Motor neuron (in vitro differentiated cells): ENCODE measurements at regions not wholly inside any gene's neighbourhood (a gene's known extent, or its start where the extent isn't known, plus 50 kb on each side); places are given as distances from the start of the nearest gene placed in this dataset.

ENCODE experiments used
- ATAC-seq, 8 experiments: fragments of 200-7000 bp; cut with Tn5 transposase; replicated peaks in 6 of 8; 2 replicates each; pipeline ENCODE4 v1.8.0; 2021; ENCODE audit warnings: mild to moderate bottlenecking in 8 of 8, moderate library complexity in 8 of 8
- H3K27ac ChIP-seq, 2 donors: fragments of 250-450 bp; sonication (Bioruptor Pico); 2 replicates each; pipeline ENCODE4 v1.9.0; 2021; ENCODE audit warnings: antibody characterized with exemption in 2 of 2, mild to moderate bottlenecking in 2 of 2, moderate library complexity in 1 of 2
- H3K4me1 ChIP-seq, 2 donors: fragments of 250-450 bp; sonication (Bioruptor Pico); replicated peaks in 1 of 2; 2 replicates each; pipeline ENCODE4 v1.6.1; 2021; ENCODE audit warnings: antibody characterized with exemption in 2 of 2, mild to moderate bottlenecking in 2 of 2, moderate library complexity in 1 of 2
- H3K4me3 ChIP-seq, 5 donors: fragments of 250-450 bp; sonication (Bioruptor Pico); 2 replicates each; pipeline ENCODE4 v1.9.0; 2021; ENCODE audit warnings: antibody characterized with exemption in 5 of 5, mild to moderate bottlenecking in 5 of 5, moderate library complexity in 4 of 5
- WGBS, 10 experiments: fragments of 450-650 bp; shearing (Covaris generic); methylation state at CpG; one replicate each; pipeline ENCODE4 v1.0.0; 2022; 5-methylcytosine and 5-hydroxymethylcytosine counted together
- in situ Hi-C, 9 experiments: fragments of 400-800 bp; cut with MboI; loops; one replicate each; pipeline ENCODE4 v1.15.0; 2021; ENCODE audit warnings: low sequenced_read_pairs in 9 of 9, low pct_unique_long_range_greater_than_20kb in 2 of 9; ENCODE audit not compliant: unreplicated experiment in 9 of 9

GRCh38 chr15:93730724-93731123, 500.6 kb upstream of the MCTP2 start:
- no peak for ATAC-seq
- H3K4me3 ChIP-seq = no peak overlapping the region
- no peaks in the 10 kb centered on the region for H3K4me1 ChIP-seq
- 60 to 100% (median 86%) methylated on average over 1 to 9 of the region's 11 CpGs; no CpG with 5 or more reads in 2 of the 10 experiments for WGBS, 10 experiments
- in situ Hi-C loops = no loop called here
- H3K27ac ChIP-seq = no peak overlapping the region

GRCh38 chr15:93722165-93722564, 509.2 kb upstream of the MCTP2 start:
- in situ Hi-C loops = no loop called here
- Histone ChIP-seq H3K27ac (no peak overlapping the region), H3K4me1 (peaks cover 0 to 7% of the 10 kb centered on the region in 2 donors), H3K4me3 (no peak overlapping the region)
- ATAC-seq = no peak

DNA sequence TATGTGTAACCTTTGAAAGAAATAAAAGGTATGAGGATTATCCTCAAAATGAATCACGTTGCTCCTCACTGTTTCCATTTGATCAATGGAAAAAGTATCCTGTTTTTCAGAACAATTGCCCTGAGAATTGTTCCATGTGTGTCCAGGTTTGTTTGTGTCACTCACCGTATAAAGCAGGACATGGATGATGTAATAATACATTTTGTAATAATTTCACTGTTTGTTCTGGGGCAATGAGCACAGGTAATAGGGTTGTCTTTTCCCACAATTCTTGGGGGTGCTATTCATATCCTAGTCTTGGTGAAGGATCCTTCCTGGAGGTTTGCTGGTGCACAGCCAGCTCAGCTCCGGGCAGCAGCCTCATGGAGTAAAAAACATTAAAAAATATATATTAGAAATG, 510.8 kb upstream of the MCTP2 start:
- 26 to 100% (median 90%) methylated on average over 2 to 3 of the region's 3 CpGs; no CpG with 5 or more reads in 1 of the 10 experiments for WGBS, 10 experiments
- ATAC-seq = no peak
- Histone ChIP-seq H3K4me1 (peaks cover 7 to 17% of the 10 kb centered on the region in 2 donors), H3K4me3 (no peak overlapping the region), H3K27ac (no peak overlapping the region)
- in situ Hi-C loops = no loop called here

- Histone ChIP-seq H3K4me3 (no peak overlapping the region), H3K4me1 (peaks cover 7 to 24% of the 10 kb centered on the region in 2 donors), H3K27ac (no peak overlapping the region)
- in situ Hi-C loops = no loop called here
- WGBS, 10 experiments = 0 to 100% (median 91%) methylated on average over 1 to 2 of the region's 2 CpGs; no CpG with 5 or more reads in 2 of the 10 experiments
- no peak for ATAC-seq
Observed at GRCh38 chr15:93719921-93720351, 511.4 kb upstream of the MCTP2 start.

GRCh38 chr15:93716615-93717231, 514.6 kb upstream of the MCTP2 start:
- in situ Hi-C loops = no loop called here
- peak; percentile 83 to 99 (median 98) for ATAC-seq
- no peak overlapping the region for H3K4me3 ChIP-seq
- no peak overlapping the region for H3K27ac ChIP-seq
- peaks cover 15 to 32% of the 10 kb centered on the region in 2 donors for H3K4me1 ChIP-seq
- 10 to 80% (median 48%) methylated on average over 1 to 5 of the region's 5 CpGs; no CpG with 5 or more reads in 1 of the 10 experiments for WGBS, 10 experiments

- WGBS, 10 experiments = 55 to 100% (median 86%) methylated on average over 1 of the region's 1 CpG; no CpG with 5 or more reads in 5 of the 10 experiments
- in situ Hi-C loops = no loop called here
- peaks cover 32 to 53% of the 10 kb centered on the region in 2 donors for H3K4me1 ChIP-seq
- no peak overlapping the region for H3K4me3 ChIP-seq
- no peak overlapping the region for H3K27ac ChIP-seq
- ATAC-seq = no peak
Observed at GRCh38 chr15:93709708-93710107, 521.7 kb upstream of the MCTP2 start.

DNA sequence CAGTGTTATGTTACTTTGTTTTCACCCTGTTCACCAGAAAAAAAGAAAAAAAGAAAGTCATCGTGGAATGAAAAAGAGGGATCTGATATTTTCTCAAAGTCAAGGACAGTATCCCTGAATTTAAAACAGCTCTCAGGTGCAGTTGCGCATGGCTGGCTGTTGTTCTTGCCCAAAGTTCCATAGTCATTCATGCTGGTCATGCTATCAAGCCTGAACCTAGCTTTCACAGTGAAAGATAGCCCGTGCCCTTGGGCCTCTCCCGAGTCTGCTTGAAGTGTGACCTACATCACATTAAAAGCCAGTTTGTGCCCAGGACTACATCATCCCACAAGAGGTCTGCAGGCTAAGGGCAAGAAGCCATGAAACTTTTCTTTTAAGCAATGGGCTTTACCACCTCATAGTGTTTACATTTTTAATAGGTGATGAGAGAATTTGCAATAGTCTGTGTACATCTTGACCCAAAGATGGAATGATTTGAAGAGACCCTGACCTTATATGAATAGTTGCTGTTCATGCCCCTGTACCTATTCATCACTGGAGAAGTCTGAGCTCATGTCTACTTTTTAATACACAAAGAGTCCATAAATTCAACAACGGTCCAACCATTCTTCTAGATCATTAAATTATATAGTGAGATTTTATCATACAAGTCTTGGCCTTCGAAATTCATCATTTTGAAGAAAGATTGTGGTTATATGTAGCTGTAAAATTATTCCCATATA, 522.5 kb upstream of the MCTP2 start:
- in situ Hi-C loops = no loop called here
- Histone ChIP-seq H3K27ac (no peak overlapping the region), H3K4me1 (peaks cover 26 to 47% of the 10 kb centered on the region in 2 donors), H3K4me3 (no peak overlapping the region)
- ATAC-seq = peak in 5 of 8 experiments; percentile 43 to 79 (median 61)
- 39 to 100% (median 71%) methylated on average over 2 to 6 of the region's 6 CpGs for WGBS, 10 experiments

GRCh38 chr15:93707751-93708150, 523.6 kb upstream of the MCTP2 start:
- no peak overlapping the region for H3K4me3 ChIP-seq
- WGBS, 10 experiments = 0 to 67% (median 62%) methylated on average over 1 to 5 of the region's 5 CpGs; no CpG with 5 or more reads in 2 of the 10 experiments
- in situ Hi-C loops = no loop called here
- H3K27ac ChIP-seq = no peak overlapping the region
- ATAC-seq = peak in 1 of 8 experiments; percentile 6
- peaks cover 26 to 47% of the 10 kb centered on the region in 2 donors for H3K4me1 ChIP-seq

GRCh38 chr15:93706495-93707292, 524.7 kb upstream of the MCTP2 start:
- peaks cover 26 to 47% of the 10 kb centered on the region in 2 donors for H3K4me1 ChIP-seq
- H3K27ac ChIP-seq = no peak overlapping the region
- peak in 7 of 8 experiments; percentile 9 to 91 (median 48) for ATAC-seq
- H3K4me3 ChIP-seq = no peak overlapping the region
- in situ Hi-C loops = no loop called here
- 5 to 100% (median 81%) methylated on average over 1 to 7 of the region's 7 CpGs; no CpG with 5 or more reads in 1 of the 10 experiments for WGBS, 10 experiments

GRCh38 chr15:93705753-93706455, 525.5 kb upstream of the MCTP2 start:
- Histone ChIP-seq H3K27ac (no peak overlapping the region), H3K4me3 (no peak overlapping the region), H3K4me1 (peaks cover 26 to 47% of the 10 kb centered on the region in 2 donors)
- in situ Hi-C loops = no loop called here
- ATAC-seq = peak in 6 of 8 experiments; percentile 5 to 80 (median 62)
- WGBS, 10 experiments = 18 to 100% (median 64%) methylated on average over 2 to 6 of the region's 7 CpGs; no CpG with 5 or more reads in 1 of the 10 experiments

- no peak for ATAC-seq
- Histone ChIP-seq H3K4me1 (peaks cover 19 to 31% of the 10 kb centered on the region in 2 donors), H3K4me3 (no peak overlapping the region), H3K27ac (no peak overlapping the region)
- in situ Hi-C loops = no loop called here
- WGBS, 10 experiments = 0 to 100% (median 80%) methylated on average over 1 to 2 of the region's 2 CpGs; no CpG with 5 or more reads in 1 of the 10 experiments
Observed at GRCh38 chr15:93703092-93703739, 528.1 kb upstream of the MCTP2 start.

DNA sequence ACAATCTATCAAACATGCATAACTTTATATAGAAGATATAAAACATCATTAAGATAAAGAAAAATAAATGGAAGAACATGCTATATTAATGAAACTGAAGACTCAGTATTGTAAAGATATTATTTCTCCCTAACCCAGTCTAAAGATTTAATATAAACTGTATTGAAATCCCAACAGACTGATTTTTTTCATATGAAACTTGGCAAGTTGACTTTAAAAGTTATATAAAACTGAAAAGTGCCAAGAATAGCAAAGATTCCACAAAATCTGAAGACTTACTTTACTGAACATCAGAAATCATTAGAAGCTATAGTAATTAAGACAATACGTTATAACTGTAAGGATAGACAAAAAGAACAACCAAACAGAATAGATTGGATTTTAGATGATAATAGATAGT, 531.3 kb upstream of the MCTP2 start:
- in situ Hi-C loops = no loop called here
- WGBS, 10 experiments = 82 to 100% (median 100%) methylated on average over 1 of the region's 1 CpG
- H3K4me3 ChIP-seq = no peak overlapping the region
- peaks cover 0 to under 1% of the 10 kb centered on the region in 2 donors for H3K4me1 ChIP-seq
- H3K27ac ChIP-seq = no peak overlapping the region
- no peak for ATAC-seq
